ENCODE measurements at regions not wholly inside any gene's neighbourhood (a gene's known extent, or its start where the extent isn't known, plus 50 kb on each side); places are given as distances from the start of the nearest gene placed in this dataset.

DNA sequence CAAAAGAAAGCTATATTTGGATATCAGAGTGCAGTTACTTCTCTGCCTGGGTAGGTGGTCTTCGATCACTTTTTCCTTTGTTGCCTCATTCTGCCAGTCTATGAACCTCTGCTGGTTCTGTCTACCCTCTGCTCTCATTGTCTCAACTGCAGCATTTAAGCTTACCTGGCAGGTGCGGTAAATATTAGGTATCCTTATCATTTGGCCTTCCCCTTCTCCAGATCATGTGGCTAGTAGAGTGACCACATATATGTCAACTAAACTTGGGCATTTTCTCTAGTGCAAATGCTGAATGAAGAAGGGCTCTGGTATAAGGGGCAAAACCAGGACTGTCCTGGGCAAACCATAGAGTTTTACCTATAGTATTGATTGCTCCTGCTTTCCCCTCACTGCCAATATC, 180.8 kb downstream of the MDFIC start:
- DNase-seq (ENCODE audit: low read depth in 2 of 3, low spot score in 1 of 3), result no peak

DNA sequence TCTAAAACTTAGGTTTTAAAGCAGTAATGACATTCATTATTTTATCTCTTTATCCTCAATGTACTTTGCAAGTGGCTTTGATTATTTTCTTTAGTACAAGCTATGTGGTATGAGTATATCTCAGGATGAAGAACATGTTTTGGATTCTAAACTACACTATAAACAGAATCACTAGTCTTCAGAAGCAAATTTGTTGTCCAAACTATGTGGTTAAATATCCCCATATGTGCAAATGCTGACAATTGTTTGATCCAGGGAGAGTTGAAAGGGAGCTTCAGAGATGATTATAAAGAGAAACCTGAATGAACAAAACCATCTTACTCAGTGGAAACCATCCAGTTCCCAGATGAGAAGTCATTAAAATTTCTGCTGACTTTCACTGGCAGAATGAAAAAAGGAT, 179.3 kb downstream of the MDFIC start:
- DNase-seq (ENCODE audit: low read depth in 2 of 3, low spot score in 1 of 3), result no peak

DNA sequence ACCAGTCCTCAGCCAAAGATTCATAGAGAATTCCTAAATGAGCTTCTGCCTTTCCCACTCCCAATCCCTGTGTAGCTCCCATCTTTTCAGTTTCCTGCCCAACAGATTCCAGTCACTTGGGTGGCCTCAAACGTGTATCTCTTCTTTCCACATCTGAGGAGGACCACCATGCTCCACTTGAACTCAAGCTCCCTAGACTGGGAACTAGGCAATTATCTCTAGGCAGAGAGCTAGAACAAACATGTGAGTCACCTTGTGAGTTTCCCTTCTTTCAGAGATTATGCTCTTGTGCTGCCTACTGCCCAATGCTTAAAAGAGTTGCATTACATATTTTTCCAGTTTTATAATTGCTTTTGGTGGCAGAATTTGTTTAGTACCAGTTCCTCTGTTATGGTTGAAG, 178.0 kb downstream of the MDFIC start:
- no peak for DNase-seq (ENCODE audit: low read depth in 2 of 3, low spot score in 1 of 3)

DNA sequence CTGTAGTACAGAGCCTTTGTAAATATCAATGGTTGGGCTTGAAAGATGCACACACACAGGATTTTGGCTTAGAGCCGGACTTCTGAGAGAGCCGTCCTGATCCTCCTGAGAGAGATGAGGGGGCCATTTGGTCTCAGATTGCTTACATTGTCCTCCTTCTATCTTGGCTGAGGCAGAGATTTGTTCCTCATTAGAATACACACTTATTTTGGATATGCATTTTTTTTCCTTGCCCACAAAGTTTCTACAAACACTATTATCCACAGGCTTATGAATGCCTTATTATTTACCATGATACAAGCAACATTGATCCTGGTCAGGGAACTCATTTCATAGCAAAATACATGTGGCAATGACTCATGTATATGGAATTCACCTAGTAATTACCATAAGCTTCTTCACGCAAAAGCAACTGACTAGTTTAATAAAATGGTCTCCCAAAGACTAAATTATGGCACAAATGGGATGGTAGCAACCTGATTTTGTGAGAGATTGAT, 175.3 kb downstream of the MDFIC start:
- no peak for DNase-seq (ENCODE audit: low read depth in 2 of 3, low spot score in 1 of 3)

DNA sequence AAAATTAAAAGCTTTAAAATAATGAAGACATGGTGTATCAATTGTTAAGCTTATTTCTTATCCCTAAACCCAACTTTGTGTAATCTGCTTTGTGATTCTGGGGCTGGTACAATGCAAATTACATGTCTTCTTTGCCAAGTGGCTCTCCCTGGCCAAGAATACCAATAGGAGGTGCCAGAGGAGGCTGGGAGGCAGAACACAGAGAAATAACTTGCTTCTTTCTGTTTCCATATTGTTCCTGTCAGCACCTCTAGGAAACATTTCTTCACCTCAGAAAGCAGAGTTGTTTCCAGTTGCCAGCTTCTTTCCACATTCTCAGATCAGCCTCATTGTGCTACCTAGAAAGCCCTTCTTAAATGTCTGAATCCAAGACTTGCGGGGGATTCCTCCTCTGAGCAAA, 174.4 kb downstream of the MDFIC start:
- DNase-seq (ENCODE audit: low read depth in 2 of 3, low spot score in 1 of 3), result no peak

DNA sequence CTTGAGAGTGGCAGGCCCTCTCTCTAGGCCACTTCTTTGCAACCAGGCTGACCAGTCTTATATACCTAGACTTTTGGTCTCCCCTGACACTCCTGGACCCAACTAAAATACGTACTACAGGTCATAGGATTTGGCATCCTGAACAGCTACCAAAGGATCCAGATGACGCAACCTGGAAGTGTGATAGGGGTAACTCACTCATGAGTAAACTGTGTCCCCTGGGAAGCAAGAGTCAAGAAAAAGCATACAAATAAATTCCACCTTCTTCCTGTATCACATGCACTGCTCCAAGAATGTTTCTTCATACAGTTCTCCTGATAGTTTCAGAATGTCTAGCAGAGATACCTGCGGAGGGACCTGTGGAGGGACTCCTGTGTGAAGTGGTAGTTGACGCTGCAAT, 172.3 kb downstream of the MDFIC start:
- DNase-seq (ENCODE audit: low read depth in 2 of 3, low spot score in 1 of 3), result no peak

DNA sequence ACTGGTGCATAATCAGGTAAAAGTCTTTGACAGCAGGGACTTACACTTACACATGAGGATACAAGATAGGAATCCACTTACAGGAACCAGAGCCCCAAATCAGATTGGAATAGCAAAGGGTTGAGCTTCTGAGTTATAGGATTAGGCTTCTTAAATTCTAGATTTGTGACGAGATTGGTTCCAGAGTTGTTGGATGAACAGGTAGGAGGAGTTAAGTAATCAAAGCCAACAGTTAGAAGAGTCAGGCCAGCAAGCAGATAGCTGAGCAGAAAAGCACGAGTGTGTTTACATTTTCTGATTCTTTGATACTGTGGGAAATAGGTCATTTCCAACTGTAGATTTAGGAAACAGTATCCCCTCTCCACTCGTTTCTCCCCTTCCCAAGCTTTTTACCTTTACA, 167.0 kb downstream of the MDFIC start:
- DNase-seq (ENCODE audit: low read depth in 2 of 3, low spot score in 1 of 3), result no peak

DNA sequence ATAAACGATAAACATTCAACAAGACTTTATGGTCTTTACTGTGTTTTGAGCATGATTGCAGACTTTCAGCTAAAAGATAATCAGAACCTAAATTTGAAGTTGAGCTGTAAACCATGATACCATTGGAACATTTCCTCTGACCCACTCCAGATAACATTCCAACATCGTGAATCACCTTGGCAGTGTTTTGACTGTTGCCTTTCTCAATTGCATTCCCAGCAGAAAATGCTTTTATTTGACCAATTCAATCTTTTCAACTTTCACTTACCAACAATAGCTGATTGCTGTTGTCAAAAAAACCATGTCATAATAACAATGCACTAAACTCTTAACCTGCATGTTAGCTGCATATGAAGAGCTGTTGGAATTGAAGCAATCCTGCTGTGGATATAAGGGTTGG, 165.5 kb downstream of the MDFIC start:
- no peak for DNase-seq (ENCODE audit: low read depth in 2 of 3, low spot score in 1 of 3)

DNA sequence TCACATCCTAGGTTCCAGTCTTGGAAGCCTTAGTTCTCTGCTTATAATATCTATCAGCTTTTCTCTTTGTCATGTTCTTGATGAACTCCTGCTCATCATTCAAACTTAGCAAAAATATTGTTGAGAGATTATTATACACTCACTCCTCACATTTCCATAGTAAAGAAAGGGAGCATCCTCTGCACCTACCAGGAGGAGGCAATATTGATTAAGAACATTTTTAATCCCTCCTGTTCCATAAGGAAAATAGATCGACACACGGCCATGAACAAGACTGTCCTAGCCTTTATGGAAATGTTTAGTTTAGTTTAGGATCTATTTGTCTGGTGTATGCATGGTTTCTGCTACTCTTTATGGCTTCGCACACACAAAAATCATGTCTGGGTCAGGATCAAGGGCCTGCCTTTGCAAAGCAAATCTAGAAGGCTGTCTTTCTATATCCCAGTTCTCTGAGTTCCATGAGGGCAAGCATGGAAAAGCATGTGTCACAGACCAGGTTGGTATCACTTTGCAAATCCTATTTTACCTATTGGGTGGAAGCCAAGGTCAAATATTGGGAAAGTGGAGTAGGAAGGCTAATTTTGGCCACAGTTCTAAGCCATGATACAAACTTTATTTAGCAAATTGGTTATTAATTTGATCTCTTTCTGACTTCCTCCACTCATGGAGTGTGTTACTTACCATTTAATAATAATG, 164.4 kb downstream of the MDFIC start:
- DNase-seq (ENCODE audit: low read depth in 2 of 3, low spot score in 1 of 3), result no peak

DNA sequence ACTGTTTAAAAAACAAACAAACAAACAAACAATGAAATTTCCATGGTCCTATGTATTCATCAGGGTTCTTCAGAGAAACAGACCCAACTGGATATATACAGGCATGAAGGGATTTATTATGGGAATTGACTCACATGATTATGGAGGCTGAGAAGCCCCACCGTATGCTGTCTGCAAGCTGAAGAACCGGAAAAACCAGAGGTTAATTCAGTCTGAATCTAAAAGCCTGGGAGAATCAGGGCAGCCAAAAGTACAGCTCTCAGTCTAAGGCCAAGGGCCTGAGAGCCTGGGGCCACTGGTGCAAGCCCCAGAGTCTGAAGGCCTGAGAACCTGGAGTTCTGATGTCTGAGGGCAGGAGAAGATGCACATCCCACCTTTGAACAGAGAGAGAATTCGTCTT, 163.5 kb downstream of the MDFIC start:
- no peak for DNase-seq (ENCODE audit: low read depth in 2 of 3, low spot score in 1 of 3)

DNA sequence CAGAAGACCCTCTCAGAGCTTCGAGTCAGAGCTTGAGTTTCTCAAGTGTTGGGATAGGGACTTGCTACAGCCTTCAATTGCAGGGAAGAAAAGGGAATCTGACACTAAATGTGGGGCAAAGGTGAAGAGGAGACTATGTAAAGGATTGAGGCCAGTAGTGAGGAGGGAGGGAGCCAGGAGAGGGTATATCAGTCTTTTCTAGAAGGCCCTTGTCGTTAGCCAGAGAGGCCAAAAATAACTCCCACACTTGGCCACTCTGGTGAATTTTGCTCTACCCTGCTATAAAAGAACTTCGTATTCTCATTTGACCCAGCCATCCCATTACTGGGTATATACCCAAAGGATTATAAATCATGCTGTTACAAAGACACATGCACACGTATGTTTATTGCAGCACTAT, 162.0 kb downstream of the MDFIC start:
- no peak for DNase-seq (ENCODE audit: low read depth in 2 of 3, low spot score in 1 of 3)

DNA sequence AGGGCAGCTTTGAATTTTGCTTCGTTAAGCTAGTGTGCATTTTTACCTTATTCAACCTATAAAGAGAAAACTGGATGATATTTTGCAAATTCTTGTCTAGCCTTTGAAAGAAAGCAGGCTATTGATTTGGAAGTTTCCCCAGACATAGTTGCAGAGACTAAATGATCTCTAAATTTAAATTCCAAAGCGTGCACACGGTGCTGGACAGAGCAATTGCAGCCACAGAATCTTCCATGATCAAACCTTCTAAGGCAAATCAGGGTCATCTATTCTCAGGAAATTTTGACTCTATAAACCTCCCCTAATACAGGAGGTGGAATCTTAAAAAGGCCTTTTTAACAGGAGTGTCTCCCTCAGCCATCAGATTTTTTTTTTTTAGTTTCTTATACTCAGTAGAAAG, 159.9 kb downstream of the MDFIC start:
- DNase-seq (ENCODE audit: low read depth in 2 of 3, low spot score in 1 of 3), result no peak

DNA sequence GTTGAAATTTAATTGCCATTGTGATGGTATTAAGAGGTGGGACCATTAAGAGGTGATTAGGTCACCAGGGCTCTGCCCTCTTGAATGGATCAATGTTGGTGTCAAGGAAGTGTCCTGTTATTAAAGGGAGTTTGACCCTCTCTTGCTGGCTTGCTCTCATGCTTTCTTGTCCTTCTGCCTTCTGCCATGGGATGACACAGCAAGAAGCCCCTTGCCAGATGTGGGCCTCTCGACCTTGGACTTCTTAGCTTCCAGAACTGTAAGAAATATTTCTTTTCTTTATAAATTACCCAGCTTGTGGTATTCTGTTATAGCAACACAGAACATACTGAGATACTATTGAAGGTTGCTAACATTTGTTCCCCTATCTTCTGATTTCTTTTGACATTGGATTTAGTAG, 157.0 kb downstream of the MDFIC start:
- DNase-seq (ENCODE audit: low read depth in 2 of 3, low spot score in 1 of 3), result no peak

DNA sequence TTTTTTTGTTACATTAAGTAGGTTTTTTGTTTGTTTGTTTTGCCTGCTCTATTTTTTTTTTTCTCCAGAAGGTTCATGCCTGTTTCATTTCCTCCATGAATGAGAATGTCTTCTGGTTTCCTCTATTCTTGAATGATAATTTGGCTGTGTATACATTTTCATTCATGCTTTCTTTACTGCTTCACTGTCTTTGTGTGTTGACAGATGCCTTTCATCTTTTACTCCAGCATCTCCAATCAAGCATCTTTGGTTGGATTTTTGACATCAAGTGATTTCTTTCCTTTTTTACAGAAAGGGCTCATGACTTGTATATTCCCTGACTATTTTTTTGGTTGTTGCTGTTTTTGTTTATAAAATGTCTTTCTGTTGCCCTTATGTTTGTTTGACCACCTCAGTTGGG, 156.5 kb downstream of the MDFIC start:
- DNase-seq (ENCODE audit: low read depth in 2 of 3, low spot score in 1 of 3), result no peak

DNA sequence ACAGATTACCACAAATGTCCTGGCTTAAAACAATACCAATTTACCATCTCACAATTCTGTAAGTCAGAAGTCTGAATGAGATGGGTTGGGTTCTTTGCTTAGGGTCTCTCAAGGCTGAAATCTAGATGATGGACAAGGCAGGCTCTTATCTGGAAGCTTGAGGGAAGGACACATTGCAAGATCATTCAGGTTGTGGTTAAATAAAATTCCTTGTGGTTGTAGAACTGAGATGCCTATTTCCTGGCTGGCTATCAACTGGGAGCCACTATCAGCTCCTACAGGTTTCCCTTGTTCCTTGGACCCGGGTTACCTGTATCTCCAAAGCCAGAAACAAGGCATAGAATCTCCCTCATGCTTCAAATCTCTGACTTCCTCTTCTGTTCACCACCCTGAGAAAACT, 148.4 kb downstream of the MDFIC start:
- DNase-seq (ENCODE audit: low read depth in 2 of 3, low spot score in 1 of 3), result no peak
